Activated CD8-positive, alpha-beta memory T cell treated with anti-CD3 and anti-CD28 coated beads, Interleukin-2, amount 50 U/mL, for 24 hours (primary cell): ENCODE measurements at regions not wholly inside any gene's neighbourhood (a gene's known extent, or its start where the extent isn't known, plus 50 kb on each side); places are given as distances from the start of the nearest gene placed in this dataset.
"Not testable (repeated sequence)": the region's sequence is repeated elsewhere in the genome, so short reads cannot be mapped to it uniquely, and the experiment has no call there.

Source experiments
- DNase-seq: peaks from one replicate; pipeline ENCODE4 v3.0.0-alpha.2; 2020; ENCODE audit errors: extremely low read depth

DNA sequence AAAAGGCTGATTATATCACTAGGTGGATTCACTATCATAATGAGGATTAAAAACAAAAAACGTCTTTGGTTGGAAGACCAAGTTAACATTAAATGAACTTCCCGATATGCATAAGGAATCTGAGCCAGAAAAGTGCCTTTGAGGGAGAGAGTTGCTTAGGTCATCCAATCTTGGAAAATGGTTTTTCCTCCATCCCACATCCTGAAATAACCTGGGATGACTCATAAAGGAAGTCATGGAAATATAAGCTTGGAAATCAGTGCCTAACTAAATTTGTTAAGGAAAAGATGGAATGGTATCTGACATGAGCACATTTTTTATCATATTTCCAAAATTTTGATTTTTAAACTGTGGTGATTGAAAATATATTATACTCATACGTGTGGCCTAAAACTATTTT lies 66.0 kb downstream of the KBTBD8 start:
- no peak for DNase-seq

DNA sequence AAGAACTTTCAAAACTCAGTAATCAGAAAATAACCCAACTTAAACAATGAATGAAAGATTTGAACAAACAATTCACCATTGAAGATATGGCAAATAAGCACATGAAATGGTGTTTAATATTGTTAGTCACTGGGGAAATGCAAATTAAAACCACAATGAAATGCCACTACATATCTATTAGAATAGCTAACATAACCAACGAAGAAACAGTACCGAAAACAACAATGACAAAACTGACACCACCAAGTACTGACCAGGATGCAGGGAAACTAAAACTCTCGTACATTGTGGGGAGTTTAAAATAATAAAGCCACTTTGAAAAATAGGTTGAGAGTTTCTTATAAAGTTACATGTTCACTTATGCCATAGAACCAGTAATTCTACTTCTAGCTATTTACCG lies 69.1 kb downstream of the KBTBD8 start:
- no peak for DNase-seq

DNA sequence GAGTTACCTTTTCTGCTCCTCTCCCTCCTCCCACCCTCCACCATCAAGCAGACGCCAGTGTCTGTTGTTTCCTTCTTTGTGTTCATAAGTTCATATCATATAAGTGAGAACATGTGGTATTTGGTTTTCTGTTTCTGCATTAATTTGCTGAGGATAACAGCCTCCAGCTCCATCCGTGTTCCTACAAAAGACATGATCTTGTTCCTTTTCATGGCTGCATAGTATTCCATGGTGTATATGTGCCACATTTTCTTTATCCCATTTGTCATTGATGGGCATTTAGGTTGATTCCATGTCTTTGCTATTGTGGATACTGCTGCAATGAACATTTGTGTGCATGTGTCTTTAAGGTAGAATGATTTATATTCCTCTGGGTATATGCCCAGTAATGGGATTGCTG lies 74.5 kb downstream of the KBTBD8 start:
- not testable (repeated sequence) for DNase-seq

DNA sequence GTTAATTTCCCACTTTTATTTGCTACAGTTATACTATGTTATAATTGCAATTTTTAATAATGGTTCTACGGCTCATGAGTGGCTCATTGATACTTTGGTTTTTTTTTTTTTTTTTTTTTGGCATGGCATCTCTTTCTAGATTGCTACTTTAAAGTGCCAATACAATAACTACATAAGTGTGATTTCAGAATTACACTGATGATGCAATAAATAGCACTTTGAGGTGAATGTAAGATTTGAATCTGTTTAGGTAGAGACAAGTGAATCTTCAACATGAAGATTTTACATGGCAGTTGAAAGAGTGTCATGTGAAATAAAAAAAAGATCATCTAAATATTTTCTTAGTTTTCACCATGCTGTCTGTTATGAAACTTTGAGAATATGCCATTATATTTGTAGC lies 75.7 kb downstream of the KBTBD8 start:
- no peak for DNase-seq

DNA sequence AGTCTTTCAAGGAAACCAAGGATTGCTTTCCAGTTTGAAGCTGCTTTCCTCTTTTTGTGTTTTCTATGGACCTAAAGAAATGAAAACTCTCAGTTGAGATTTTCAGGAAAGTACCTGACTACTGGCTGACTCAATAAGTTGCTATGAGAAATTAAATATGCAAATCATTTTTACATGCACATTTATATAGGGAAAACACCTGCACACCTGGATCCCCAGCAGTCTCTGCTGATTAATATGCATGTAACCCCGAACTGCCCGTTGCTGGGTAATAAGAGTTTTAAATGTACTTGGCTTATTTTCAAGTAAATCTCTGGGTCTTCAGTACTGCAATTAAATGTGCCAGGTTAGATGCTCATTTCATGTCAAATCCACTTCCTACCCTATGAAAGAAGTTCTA lies 77.2 kb downstream of the KBTBD8 start:
- no peak for DNase-seq

DNA sequence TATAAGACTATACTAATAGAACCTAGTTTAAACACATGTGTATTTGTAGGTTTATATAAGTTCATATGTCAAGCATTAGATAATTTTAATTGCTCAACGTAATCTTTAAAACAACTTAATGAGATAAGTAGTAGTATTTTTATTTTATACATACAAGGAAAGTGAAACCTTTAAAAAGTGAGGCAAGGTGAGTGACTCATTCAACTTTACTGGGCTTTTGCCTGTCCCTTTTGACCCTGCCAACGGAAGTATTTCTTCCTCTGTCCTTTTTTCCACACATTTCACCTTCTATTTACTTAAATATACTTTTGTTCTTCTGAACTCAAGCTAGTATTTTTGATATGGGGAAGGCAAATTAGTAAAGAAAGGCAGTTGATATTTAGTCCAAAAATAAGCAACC lies 78.5 kb downstream of the KBTBD8 start:
- DNase-seq: no peak

DNA sequence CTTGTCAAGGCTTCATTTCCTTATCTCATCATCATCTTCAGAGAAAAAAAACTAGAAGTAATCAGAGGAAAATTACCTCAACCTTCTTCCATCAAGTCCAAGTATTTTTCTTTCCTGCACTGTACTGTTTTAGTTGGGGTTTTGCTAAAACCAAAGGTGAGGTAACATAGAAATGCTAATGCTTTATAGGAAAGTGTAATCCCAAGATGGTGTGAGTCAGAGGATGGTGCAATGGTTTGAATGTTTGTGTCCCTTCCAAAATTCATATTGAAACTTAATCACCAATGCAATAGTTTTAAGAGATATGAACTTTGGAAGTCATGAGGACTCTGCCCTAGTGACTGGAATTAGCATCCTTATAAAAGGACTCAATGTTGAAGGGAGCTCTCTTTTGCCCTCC lies 79.5 kb downstream of the KBTBD8 start:
- DNase-seq: no peak

DNA sequence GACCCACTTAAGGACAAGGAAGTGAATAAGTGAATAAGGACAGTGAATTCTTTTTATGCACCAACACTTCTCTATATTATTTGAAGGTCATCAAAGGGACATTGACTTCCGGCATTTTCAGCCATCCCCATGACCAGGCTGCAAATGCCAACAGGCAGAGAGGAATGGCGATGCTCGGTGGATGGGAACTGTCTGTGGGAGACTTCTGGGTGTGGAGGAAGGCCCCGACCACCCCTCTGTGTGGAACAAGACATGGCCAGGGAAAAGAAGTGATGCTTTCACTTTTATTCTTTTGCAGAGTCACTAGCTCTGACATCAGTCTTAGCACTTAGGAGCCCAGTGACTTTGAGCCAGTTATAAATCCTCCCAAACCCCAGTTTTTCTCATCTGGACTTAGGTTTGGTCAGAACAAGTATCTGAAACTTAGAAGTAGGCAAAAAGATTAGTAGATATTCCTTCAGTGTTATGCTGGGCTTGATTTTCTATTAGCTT lies 84.5 kb downstream of the KBTBD8 start:
- no peak for DNase-seq

DNA sequence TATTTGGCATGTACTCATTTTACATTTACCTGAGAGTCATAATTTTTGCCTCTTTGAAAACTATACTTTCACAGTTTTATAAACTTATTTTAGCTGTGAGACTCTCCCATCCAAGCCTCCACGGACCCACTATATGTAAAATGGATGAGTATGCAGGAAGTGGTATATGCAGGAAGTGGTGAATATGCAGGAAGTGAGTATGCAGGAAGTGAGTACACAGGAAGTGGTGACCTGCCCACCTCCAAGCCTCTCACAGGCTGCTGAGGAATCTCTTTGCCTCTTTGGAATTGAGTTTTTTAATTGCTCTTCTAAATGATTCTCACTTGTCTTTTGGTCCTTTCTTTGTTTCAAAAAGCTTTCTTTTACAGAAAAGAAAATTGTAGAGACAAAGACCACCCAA lies 85.2 kb downstream of the KBTBD8 start:
- peak; percentile 19 for DNase-seq

DNA sequence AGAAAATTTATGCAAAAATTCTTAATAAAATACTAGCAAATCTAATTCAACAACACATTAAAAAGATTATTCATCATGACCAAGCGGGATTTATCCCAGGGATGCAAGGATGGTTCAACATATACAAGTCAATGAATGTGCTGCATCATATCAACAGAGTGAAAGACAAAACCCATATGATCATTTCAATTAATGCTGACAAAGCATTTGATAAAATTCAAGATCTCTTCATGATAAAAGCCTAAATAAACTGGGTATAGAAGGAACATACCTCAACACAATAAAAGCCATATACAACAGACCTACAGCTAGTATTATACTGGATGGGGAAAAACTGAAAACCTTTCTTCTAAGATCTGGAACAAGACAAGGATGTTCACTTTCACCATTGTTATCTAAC lies 89.7 kb downstream of the KBTBD8 start:
- DNase-seq: no peak

DNA sequence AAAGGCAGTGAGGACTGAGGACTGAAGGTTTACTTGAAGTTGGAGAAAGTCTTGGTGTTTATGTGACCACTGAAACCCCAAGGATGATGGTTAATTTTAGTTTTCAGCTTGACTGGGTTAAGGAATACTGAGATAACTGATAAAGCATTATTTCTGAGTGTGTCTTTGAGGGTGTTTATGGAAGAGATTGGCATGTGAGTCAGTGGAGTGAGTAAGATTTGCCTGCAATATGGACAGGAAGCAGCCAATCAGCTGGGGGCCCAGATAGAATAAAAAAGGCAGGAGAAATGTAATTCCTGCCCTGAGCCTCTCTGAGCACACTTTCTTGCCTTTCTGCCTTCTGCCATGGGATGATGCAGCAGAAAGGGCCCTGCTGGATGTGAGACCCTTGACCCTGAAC lies 92.4 kb downstream of the KBTBD8 start:
- no peak for DNase-seq

DNA sequence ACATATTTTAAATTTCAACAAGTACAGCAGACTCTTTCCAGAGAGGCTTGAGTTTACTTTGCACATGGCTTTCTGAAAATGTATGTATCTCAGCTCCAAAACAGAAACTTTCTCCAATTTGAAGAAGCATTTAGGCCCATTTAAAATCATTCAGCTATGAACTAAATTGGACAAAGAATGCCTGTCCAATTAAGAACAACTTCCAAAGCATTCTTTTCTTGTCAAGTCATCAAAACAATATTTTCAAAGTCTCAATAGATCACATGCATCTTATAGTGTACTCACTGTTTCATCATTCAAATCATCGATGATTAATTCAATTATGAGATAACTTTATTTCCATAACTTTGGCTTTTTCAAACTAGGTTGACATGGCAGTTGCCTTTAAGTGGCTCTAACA lies 95.2 kb downstream of the KBTBD8 start:
- no peak for DNase-seq

DNA sequence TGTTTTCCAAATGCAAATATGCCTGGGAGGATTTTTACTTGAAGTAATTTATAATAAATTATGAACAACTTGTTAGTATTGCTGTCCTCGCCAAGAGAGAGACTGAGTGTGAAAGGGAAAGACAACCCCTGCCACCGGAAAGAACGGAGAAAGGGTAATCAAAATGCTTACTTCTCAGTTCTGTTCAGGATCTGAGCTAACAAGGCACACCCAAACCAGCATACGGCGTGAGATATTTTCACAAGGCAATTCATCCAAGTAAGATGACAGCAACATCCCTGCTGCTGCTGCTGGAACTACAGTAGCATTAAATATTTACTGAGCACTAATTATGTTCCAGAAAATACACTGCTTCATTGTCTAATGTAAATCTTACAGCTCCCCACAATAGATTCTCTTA lies 96.1 kb downstream of the KBTBD8 start:
- DNase-seq: no peak

DNA sequence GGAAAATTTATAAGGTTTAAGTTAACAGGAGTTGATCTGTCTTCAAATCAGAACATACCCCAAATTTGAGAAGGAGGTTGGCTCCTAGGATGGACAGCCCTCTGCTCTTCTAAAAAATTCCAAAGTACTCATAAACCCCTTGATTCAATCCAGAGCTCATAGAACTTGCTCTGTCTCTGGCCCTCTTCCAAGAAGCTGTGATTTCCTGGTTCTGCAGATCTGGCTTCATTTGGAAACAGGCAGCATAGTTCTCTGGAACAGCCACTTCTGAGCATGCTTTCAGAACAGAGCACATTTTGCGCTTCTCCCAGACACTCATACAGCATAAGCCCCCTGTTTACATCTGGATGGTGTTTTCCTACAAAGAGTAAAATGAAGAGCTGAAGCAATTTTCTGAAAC lies 96.7 kb downstream of the KBTBD8 start:
- DNase-seq: no peak

DNA sequence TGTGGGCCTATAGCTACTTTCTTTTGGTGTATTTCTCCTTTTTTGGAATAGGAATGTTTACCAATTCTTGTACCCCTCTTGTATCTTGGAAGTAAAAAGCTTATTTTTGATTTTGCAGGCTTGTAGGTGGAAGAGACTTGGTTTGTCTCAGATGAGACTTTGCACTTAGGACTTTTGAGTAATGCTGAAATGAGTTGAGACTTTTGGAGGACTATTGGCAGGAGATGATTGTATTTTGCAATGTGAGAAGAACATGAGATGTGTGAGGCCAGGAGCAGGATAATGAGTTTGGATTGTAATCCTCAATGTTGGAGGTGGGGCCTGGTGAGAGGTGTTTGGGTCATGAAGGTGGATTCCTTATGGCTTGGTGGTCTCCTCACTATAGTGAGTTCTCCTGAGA lies 106.3 kb downstream of the KBTBD8 start:
- no peak for DNase-seq

DNA sequence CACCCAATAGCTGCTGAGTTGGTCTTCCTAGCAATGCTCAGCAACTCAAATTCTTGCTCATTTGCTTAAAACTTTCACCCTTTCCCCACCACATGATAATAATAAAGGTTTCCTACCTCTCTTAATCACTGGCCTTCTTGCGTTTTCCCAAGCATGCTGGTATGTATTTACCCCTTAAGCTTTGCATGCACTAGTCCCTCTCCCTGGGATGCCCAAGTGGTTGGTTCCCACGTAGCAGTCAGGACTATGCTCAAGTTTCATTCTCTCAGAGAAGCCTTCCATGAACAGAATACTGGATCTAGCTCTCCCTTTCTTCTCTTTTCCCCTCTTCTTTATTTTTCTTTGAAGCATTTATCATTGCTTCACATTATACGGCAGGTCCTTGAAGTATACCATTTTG lies 108.8 kb downstream of the KBTBD8 start:
- DNase-seq: no peak

DNA sequence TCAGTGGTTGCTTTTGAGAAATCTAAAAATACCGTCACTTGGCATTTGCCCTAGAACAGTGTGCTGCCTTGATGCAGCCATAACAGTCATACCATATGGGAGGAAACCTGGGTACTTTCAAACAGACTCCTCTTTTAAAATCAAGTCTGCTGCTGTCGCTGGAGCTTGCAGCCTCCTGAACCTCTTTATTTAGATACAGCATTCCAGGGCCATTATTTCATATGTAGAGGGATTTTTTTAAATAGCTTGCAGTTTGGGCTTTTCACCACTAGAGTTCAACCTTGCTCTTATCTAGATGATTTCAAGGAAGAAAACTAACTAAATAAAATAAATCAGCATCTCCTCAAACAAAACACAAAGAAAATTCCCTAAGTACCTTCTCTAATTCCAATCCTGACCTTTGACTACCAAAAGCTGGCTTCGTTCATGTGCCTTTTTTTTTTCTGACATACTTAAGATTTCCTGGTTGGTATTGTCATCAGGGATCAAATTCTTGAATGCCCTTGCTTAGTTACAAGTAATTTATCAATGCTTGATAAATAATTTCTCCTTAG lies 111.6 kb downstream of the KBTBD8 start:
- no peak for DNase-seq

DNA sequence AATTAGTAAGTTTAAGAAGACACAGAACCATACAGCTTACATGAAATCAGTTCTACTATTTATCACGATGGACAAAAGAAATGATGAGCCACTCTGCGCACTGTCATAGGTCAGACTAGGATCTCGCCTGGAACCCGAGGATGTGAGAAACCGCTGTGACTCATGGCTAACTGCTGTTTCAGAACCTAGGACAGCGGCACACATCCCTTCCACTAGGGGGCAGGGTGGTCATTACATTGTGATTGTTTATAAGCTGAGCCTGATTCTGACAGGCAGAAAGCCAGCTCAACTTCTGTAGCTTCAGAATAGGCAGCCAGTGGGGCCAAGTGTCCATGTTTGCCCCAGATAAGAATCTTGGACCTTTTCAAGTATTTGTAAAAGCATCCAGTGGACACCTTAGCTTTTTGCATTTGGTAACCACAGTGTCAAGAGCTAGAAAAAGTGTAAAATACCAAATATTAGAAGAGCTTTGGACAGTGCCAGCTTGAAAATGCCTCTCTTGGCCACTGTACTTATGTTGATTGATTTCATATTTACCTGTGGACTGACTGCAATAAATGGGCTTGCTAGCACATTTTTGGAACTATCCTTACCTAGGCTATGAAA lies 115.8 kb downstream of the KBTBD8 start:
- peak; percentile 62 for DNase-seq

DNA sequence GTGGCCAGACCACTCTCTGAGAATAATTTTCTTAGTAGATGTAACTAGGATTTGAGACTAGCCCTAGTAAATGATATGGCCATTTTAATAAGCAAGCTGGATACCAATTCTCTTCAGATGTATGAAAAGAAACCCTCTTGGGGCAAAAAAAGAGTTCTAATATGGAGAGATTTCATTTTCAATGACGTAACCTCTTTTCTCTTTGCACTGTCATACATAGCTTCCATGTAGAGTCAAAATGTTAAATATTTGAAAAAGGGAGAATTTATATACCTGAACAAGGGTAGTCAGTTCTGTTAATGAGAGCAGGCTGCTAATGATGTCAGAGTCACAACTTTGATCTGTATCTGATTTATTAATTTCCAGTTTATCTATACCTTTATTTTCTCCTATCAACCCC lies 120.0 kb downstream of the KBTBD8 start:
- DNase-seq: no peak

DNA sequence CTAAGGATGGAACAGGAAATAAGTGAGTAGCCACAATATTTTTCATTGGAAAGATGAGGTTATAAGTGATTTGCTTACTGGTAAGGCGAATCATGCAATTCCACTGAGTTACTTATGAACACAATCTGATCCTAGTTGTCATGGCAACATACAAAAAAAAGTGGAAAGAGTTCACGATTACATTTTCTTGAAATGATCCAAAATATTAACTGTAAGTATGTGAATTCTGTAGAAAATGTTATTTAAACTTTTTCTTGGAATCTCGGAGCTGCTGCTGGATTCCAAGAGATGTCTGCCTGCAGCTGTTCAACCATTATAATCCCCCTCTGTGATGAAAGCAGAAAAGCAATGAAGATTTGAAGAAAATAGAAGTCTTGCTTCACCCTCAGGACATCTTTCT lies 120.5 kb downstream of the KBTBD8 start:
- DNase-seq: no peak

DNA sequence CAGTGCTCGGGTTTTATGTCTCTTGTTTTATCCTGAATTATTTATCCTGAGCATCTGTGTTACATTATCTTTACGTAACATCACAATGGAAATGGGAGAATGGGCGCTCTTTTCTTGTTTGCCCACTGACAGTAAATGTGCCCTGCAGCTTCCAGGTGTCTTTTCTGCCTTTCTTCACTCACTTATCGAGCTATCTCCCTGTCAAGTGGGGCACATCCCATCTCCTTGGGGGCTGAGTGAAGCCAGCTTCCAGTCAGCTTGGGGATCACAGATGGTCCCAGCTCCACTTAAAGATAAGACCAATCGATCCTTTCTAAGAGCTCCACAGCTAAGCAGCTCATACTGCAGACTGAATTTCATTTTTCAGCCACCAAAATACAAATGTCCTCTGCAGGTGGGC lies 125.8 kb downstream of the KBTBD8 start:
- no peak for DNase-seq

DNA sequence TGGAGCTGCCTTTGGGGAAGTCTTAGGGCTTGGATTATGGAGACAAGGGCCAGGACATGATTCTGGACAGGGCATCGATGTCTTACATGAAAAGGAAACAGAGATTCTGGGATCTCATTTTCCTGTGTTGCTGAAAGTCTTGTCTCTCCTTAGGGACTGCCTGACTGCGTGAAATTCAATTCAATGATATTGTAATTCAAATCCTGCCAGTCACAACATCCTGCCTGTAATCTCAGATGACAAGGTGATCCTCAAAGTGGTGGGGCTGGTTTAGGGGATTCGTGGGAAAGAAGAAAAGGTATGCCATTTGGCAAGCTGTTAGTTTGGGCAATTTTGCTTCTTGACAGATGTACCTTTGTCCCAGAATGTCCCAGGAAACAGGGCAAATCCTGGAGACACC lies 129.1 kb downstream of the KBTBD8 start:
- DNase-seq: no peak

DNA sequence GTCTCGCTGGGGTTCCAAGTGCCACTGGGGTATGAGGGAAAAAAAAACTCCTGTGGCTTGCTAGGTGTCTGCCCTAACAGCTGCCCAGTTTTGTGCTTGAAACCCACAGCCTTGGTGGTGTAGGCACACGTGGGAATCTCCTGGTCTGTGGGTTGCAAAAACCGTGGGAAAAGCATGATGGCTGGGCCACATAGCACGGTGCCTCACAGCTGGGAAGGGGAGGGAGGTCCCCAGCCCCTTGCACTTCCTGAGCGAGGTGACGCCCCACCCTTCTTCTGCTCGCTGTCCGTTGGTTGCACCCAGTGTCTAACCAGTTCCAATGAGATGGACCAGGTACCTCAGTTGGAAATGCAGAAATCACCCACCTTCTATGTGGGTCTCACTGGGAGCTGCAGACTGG lies 144.3 kb downstream of the KBTBD8 start:
- DNase-seq: no peak

DNA sequence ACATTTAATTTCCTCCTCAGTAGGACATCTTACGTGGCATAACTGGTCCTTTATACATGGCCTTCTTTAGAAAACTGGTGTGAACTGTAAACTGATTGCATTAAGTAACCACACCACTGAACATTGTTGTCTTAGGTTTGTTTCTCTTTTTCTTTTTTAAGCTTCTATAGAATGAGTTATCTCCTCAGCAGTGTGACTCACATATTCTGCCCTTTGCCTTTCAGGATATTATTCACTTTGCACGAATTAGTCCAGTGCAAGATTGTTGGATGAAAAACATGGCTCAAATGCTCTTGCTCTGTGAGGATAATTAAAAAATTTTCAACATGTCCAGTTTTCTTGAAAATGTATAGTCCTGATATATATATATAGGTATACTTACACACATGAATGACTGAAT lies 147.6 kb downstream of the KBTBD8 start:
- DNase-seq: no peak
